Activated T-helper 9 cell treated with anti-CD3 and anti-CD28 coated beads, Interleukin-2, amount 50 U/mL, for 16 hours (primary cell): ENCODE measurements at regions not wholly inside any gene's neighbourhood (a gene's known extent, or its start where the extent isn't known, plus 50 kb on each side); places are given as distances from the start of the nearest gene placed in this dataset.
"Not testable (repeated sequence)": the region's sequence is repeated elsewhere in the genome, so short reads cannot be mapped to it uniquely, and the experiment has no call there.

Experiments used
- DNase-seq: peaks from one replicate; pipeline ENCODE4 v3.0.0-alpha.2; 2020; ENCODE audit warnings: low read depth

DNA sequence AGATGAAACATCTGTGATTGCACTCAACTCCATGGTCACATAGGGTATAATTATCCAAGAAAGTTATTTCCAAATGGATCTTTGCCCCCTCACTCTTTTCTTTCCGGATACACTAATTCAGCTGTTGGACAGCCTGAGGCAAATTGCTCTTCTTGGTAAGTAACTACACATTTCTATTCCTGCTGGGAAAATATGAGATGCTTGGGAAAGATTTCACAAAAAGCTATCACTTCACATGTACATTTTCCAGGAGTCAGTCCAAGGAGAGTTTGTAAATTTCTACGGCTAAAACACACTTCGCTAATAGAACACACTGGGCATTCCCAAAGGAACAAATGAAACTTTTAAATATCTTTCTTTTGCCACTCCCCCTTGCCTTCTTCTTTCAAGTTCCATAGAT is 123.0 kb upstream of the GRIA1 start:
- DNase-seq, result no peak

DNA sequence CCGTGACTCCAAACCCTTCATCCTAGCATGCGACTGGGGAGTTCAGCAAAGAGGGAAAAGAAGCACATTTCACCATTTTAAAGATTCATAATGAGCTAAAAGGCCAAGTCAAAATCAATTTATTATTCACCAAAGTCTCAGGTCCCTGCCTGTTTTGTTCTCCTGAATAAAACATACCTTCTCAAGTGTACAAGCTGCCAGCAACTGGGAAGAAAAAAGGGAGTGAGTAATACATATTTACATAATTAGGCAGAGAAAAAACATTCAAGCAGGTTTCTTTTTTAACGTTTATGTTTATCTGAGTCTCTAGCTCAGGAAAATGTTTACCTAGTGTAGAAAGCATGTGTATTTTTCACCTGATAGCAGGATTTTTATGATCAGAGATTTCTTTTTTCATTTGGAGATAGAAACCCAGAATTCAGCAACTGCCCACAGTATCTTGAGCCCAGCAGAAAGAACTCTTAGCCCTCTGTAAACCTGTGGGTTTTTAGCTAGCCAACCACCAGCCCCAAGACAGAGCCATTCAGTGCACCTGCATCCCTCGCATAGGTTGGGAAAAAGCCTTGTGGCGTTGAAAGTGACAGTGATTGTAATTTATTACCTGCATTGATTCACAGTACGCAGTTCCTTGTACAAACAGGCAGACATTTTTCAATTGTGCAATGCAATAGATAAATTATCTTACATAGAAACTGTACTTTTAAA is 117.9 kb upstream of the GRIA1 start:
- no peak for DNase-seq

DNA sequence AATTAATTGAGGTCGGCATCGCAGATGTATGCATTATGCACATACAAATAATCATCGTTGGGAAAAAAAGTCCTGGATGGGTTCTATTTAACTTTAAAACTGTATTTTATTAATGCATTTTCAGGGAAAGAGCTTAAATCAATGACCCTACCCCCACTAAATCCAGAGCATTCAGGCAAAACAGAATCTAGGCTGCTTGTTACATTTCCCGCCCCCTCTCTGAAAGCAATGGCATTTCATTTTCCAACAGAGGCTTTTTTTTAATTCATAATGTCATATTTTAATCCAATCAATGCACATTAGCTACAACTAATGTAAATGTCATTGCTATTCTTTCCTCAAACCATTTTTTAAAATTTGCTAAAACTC is 117.4 kb upstream of the GRIA1 start:
- no peak for DNase-seq

DNA sequence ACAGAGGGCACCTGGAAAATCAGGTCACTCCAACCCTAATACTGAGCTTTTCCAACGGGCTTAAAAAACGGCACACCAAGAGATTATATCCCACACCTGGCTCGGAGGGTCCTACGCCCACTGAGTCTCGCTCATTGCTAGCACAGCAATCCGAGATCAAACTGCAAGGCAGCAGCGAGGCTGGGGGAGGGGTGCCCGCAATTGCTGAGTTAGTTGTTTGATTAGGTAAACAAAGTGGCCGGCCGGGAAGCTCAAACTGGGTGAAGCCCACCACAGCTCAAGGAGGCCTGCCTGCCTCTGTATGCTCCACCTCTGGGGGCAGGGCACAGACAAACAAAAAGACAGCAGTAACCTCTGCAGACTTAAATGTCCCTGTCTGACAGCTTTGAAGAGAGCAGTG is 108.8 kb upstream of the GRIA1 start:
- DNase-seq, result not testable (repeated sequence)

DNA sequence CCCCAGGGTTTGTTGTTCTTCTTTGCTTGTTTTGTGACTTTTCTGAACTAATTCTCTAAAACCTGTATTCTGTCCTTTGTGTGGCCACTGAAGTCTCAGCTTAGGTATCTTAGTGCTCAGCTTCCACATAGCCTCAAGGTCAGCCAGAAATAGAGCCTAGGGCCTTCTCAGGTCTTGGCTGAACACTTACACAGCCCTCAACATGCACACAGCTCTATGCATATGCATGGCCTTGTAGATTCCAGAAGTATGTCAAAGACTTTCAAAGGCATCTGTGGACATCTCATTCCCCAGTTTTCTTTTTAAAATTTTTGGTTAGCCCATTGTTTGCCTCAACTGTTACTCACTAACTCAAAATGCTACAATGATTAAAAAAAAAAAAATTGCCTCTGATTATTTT is 99.9 kb upstream of the GRIA1 start:
- no peak for DNase-seq

DNA sequence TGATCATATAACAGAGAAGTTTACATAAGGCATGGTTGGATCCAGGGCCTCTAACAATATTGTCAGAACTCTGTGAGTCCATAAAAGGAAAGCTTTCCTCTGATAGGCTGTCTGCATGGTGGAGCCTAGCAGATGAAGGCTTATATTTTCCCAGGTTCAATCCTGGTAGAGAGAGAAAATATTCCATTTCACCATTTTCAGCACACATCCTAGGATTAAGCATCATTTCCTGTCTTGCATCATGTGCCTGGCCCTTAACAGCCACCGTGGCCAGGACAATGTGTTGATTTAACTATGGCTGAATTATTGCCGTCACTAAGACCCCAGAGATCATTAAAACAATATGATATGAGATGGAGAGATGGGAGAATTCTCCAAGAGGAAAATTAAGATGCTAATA is 90.9 kb upstream of the GRIA1 start:
- DNase-seq, result no peak

GRCh38 chr5:153400931-153401330 is 89.5 kb upstream of the GRIA1 start:
- no peak for DNase-seq

GRCh38 chr5:153402550-153402949 is 87.9 kb upstream of the GRIA1 start:
- no peak for DNase-seq

- DNase-seq, result no peak
Observed at GRCh38 chr5:153403470-153403869, 87.0 kb upstream of the GRIA1 start.

- DNase-seq, result no peak
Observed at GRCh38 chr5:153404747-153405146, 85.7 kb upstream of the GRIA1 start.

DNA sequence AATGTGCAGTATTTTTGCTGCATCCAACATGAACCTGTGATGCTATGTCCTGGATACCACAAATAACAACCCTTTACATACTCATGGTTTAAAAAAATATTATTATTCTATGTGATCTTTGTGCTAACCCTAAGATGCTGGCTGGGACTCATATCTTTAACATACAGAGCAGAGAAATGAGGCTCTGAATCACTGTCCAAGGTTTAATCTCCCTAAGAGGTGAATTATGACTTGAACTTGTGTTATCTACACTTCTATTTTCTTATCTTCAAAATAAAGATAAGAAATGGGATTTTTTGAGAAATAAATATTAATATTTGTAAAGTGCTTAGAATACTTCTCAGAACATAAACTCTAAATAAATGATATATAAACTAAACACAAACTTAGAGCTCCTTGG is 68.8 kb upstream of the GRIA1 start:
- no peak for DNase-seq

- no peak for DNase-seq
Observed at GRCh38 chr5:153425914-153426313, 64.6 kb upstream of the GRIA1 start.

GRCh38 chr5:153429761-153430380 is 60.6 kb upstream of the GRIA1 start:
- no peak for DNase-seq

- no peak for DNase-seq
Observed at GRCh38 chr5:153432583-153432982, 57.9 kb upstream of the GRIA1 start.

DNA sequence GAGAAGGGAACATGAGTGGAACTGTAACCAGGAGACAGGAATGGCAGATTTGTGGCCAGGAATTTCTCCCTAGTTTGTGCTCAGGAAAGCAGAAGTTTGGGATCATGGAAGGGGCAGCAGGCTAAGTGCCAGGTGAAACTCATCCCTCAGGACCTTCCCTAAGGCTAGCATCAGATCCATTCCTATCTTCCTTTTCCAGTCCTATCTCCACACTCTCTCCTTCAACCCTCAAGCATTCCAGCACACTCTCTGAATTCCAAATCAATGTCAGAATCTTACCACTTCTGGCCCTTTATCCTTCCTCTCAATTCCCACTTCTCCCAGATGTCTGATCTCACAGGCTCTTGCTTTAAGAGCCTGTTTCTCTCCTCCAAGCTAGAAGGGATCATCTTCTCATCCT is 53.2 kb upstream of the GRIA1 start:
- DNase-seq, result no peak

DNA sequence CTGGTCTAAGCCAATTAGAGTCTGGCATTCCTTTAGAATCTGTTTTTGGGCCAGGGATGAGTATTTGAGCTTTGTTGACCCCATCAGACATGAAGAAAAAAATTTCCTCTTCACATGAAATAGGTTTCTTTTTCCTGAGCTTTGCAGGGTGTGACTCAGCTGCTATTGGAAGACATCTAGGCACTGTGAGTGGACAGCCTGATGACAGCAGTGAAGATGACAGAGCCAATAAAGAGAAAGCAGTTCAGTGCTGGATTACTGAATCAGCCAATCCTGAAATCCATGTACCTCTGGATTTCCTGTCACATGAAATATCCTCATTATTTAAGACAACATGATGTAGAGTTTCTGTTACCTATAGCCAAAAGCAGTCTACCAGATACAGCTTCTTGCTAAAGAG is 51.3 kb upstream of the GRIA1 start:
- DNase-seq, result no peak
